H9 (cell line): ENCODE measurements at regions not wholly inside any gene's neighbourhood (a gene's known extent, or its start where the extent isn't known, plus 50 kb on each side); places are given as distances from the start of the nearest gene placed in this dataset.

Experiments used
- DNase-seq: peaks from one replicate; pipeline ENCODE4 v3.0.0-alpha.2; 2017
- H2AFZ ChIP-seq: one replicate; pipeline ENCODE4 v1.6.1; 2013; ENCODE audit warnings: mild to moderate bottlenecking, low read length, control low read depth, moderate library complexity
- H2AK5ac ChIP-seq: 2 replicates; pipeline ENCODE4 v1.6.1; 2013; ENCODE audit warnings: low read length, control low read depth, mixed read lengths; ENCODE audit not compliant: insufficient read length
- H2BK120ac ChIP-seq: one replicate; pipeline ENCODE4 v1.6.1; 2013; ENCODE audit warnings: low read depth, mild to moderate bottlenecking, low read length, control low read depth, inconsistent platforms; ENCODE audit not compliant: poor library complexity, severe bottlenecking
- H2BK12ac ChIP-seq: 2 replicates; pipeline ENCODE4 v1.6.1; 2013; ENCODE audit warnings: low read length, control low read depth, mixed read lengths, low read depth; ENCODE audit not compliant: insufficient read length
- H2BK15ac ChIP-seq: 2 replicates; pipeline ENCODE4 v1.6.1; 2013; ENCODE audit warnings: low read depth, low read length, control low read depth
- H2BK20ac ChIP-seq: one replicate; pipeline ENCODE4 v1.6.1; 2013; ENCODE audit warnings: low read depth, mild to moderate bottlenecking, low read length, control low read depth, inconsistent platforms; ENCODE audit not compliant: poor library complexity, severe bottlenecking
- H2BK5ac ChIP-seq: 2 replicates; pipeline ENCODE4 v1.6.1; 2013; ENCODE audit warnings: low read length, control low read depth, mixed read lengths; ENCODE audit not compliant: insufficient read length
- H3K14ac ChIP-seq: 2 replicates; pipeline ENCODE4 v1.6.1; 2013; ENCODE audit warnings: low read length, control low read depth; ENCODE audit not compliant: insufficient read depth
- H3K18ac ChIP-seq: 2 replicates; pipeline ENCODE4 v1.6.1; 2013; ENCODE audit warnings: low read depth, mild to moderate bottlenecking, mixed read lengths, low read length, control low read depth; ENCODE audit not compliant: insufficient read length
- H3K23ac ChIP-seq: 2 replicates; pipeline ENCODE4 v1.6.1; 2013; ENCODE audit warnings: low read length, control low read depth, mixed read lengths, low read depth; ENCODE audit not compliant: insufficient read length
- H3K23me2 ChIP-seq: 2 replicates; pipeline ENCODE4 v1.6.1; 2013; ENCODE audit warnings: low read depth, mild to moderate bottlenecking, mixed read lengths, low read length, control low read depth; ENCODE audit not compliant: insufficient read length, poor library complexity, severe bottlenecking
- H3K27ac ChIP-seq: 2 replicates; pipeline ENCODE4 v1.5.1; 2013; ENCODE audit warnings: low read length, control low read depth, mixed read lengths, low read depth; ENCODE audit not compliant: insufficient read length
- H3K27me3 ChIP-seq: 2 replicates; pipeline ENCODE4 v1.6.1; 2013; ENCODE audit warnings: low read length, control low read depth, inconsistent platforms; ENCODE audit not compliant: insufficient read depth
- H3K4ac ChIP-seq: 2 replicates; pipeline ENCODE4 v1.6.1; 2013; ENCODE audit warnings: low read depth, mild to moderate bottlenecking, control low read depth, inconsistent platforms, low read length, moderate library complexity
- H3K4me1 ChIP-seq: 2 replicates; pipeline ENCODE4 v1.6.1; 2013; ENCODE audit warnings: low read length, control low read depth, inconsistent platforms; ENCODE audit not compliant: insufficient read depth
- H3K4me2 ChIP-seq: 2 replicates; pipeline ENCODE4 v1.6.1; 2013; ENCODE audit warnings: low read length, control low read depth, mixed read lengths; ENCODE audit not compliant: insufficient read length, insufficient read depth
- H3K56ac ChIP-seq: 2 replicates; pipeline ENCODE4 v1.6.1; 2013; ENCODE audit warnings: low read depth, mild to moderate bottlenecking, mixed read lengths, low read length, control low read depth; ENCODE audit not compliant: insufficient read length
- H3K79me1 ChIP-seq: 2 replicates; pipeline ENCODE4 v1.6.1; 2013; ENCODE audit warnings: low read depth, mild to moderate bottlenecking, moderate library complexity, low read length, control low read depth, inconsistent platforms; ENCODE audit not compliant: insufficient read depth, poor library complexity, severe bottlenecking
- H3K79me2 ChIP-seq: 2 replicates; pipeline ENCODE4 v1.6.1; 2013; ENCODE audit warnings: low read length, control low read depth, inconsistent platforms; ENCODE audit not compliant: insufficient read depth
- H3K9ac ChIP-seq: 2 replicates; pipeline ENCODE4 v1.6.1; 2013; ENCODE audit warnings: low read length, control low read depth, mixed read lengths; ENCODE audit not compliant: insufficient read length; ENCODE audit errors: extremely low read depth
- H3K9me3 ChIP-seq: one replicate; pipeline ENCODE4 v1.6.1; 2013; ENCODE audit warnings: low read depth, low read length, inconsistent platforms; ENCODE audit not compliant: control insufficient read depth
- H3T11ph ChIP-seq: one replicate; pipeline ENCODE4 v1.6.1; 2013; ENCODE audit warnings: mild to moderate bottlenecking, low read length, control low read depth, inconsistent platforms
- H4K20me1 ChIP-seq: one replicate; pipeline ENCODE4 v1.6.1; 2013; ENCODE audit not compliant: control insufficient read depth, insufficient read length, insufficient read depth
- H4K5ac ChIP-seq: 2 replicates; pipeline ENCODE4 v1.6.1; 2013; ENCODE audit warnings: low read depth, mild to moderate bottlenecking, mixed read lengths, low read length, control low read depth; ENCODE audit not compliant: insufficient read length
- H4K8ac ChIP-seq: replicated peaks from 2 replicates; pipeline ENCODE4 v1.6.1; 2013; ENCODE audit warnings: low read length, control low read depth, mixed read lengths, low read depth; ENCODE audit not compliant: insufficient read length
- H4K91ac ChIP-seq: 2 replicates; pipeline ENCODE4 v1.6.1; 2013; ENCODE audit warnings: low read depth, mild to moderate bottlenecking, moderate library complexity, mixed read lengths, low read length, control low read depth; ENCODE audit not compliant: insufficient read length
- H3K27ac Mint-ChIP-seq, 3 experiments: 2 replicates in 2 of 3; 3 replicates in 1 of 3; pipeline ENCODE4 v1.8.0; 2020 to 2021; ENCODE audit warnings: mixed read lengths in 3 of 3, mild to moderate bottlenecking in 1 of 3, moderate library complexity in 1 of 3
- H3K27me3 Mint-ChIP-seq: 2 replicates; pipeline ENCODE4 v1.8.0; 2021; ENCODE audit warnings: low read depth, mild to moderate bottlenecking, moderate library complexity, mixed read lengths
- H3K36me3 Mint-ChIP-seq, 3 experiments: 2 replicates in 2 of 3; 3 replicates in 1 of 3; pipeline ENCODE4 v1.8.0; 2020 to 2021; ENCODE audit warnings: low read depth in 3 of 3, mixed read lengths in 3 of 3; ENCODE audit not compliant: insufficient read depth in 1 of 3
- H3K4me1 Mint-ChIP-seq, 2 experiments: 2 replicates each; pipeline ENCODE4 v1.8.0; 2020; ENCODE audit warnings: mixed read lengths in 2 of 2
- H3K4me3 Mint-ChIP-seq, 2 experiments: 2 replicates in 1 of 2; 3 replicates in 1 of 2; pipeline ENCODE4 v1.8.0; 2020 to 2021; ENCODE audit warnings: mild to moderate bottlenecking in 2 of 2, mixed read lengths in 2 of 2, moderate library complexity in 1 of 2
- H3K9me3 Mint-ChIP-seq, 2 experiments: 2 replicates in 1 of 2; 3 replicates in 1 of 2; pipeline ENCODE4 v1.8.0; 2020; ENCODE audit warnings: mild to moderate bottlenecking in 2 of 2, mixed read lengths in 2 of 2, moderate library complexity in 1 of 2
- TF ChIP-seq, protein P1 (sequence below): fragments of 200-600 bp; sonication (generic); conservative IDR thresholded peaks from 3 replicates; pipeline ENCODE4 v1.8.0; 2021; ENCODE audit warnings: antibody characterized with exemption, mild to moderate bottlenecking

DNA sequence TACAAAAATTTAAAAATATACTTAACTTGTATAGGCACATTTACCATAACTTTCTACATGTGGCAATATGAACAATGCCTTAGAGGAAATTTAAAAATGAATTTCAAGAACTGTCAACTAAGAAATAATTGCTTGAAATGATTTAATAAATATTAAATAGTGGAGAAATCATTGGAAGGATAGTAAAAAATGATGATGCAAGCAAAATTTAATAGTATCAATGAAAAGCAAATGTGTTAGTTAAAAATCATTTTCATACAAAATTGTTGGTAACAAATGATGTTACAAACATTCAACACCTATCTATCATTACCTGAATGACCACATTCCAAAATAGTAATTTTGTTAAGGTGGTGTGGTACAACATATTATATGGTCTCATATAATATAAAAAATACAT is 331.0 kb downstream of the HAO1 start:
- H3K4me1 ChIP-seq = no peaks in the 10 kb centered on the region
- H3K23me2 ChIP-seq = no peaks in the 10 kb centered on the region

More for the DNA sequence above, 331.0 kb downstream of the HAO1 start:
- no peak overlapping the region for H3K23ac ChIP-seq
- H3K4me3 Mint-ChIP-seq = no peak overlapping the region
- no peaks in the 10 kb centered on the region for H3K27me3 ChIP-seq
- no peak overlapping the region for H2BK120ac ChIP-seq
- no peak overlapping the region for H2BK20ac ChIP-seq
- TF ChIP-seq, protein P1, sequence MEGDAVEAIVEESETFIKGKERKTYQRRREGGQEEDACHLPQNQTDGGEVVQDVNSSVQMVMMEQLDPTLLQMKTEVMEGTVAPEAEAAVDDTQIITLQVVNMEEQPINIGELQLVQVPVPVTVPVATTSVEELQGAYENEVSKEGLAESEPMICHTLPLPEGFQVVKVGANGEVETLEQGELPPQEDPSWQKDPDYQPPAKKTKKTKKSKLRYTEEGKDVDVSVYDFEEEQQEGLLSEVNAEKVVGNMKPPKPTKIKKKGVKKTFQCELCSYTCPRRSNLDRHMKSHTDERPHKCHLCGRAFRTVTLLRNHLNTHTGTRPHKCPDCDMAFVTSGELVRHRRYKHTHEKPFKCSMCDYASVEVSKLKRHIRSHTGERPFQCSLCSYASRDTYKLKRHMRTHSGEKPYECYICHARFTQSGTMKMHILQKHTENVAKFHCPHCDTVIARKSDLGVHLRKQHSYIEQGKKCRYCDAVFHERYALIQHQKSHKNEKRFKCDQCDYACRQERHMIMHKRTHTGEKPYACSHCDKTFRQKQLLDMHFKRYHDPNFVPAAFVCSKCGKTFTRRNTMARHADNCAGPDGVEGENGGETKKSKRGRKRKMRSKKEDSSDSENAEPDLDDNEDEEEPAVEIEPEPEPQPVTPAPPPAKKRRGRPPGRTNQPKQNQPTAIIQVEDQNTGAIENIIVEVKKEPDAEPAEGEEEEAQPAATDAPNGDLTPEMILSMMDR = no peak
- H3K18ac ChIP-seq = no peak overlapping the region
- no peak overlapping the region for H4K8ac ChIP-seq
- H3T11ph ChIP-seq = no peak overlapping the region
- H2AFZ ChIP-seq = no peak overlapping the region
- no peak overlapping the region for H4K5ac ChIP-seq
- H3K9ac ChIP-seq = no peak overlapping the region
- no peak overlapping the region for H3K4ac ChIP-seq
- H3K14ac ChIP-seq = no peak overlapping the region
- H3K27ac ChIP-seq = no peak overlapping the region
- no peak for DNase-seq
- H3K27ac Mint-ChIP-seq = no peak overlapping the region
- no peaks in the 10 kb centered on the region for H4K20me1 ChIP-seq
- no peak overlapping the region for H3K4me2 ChIP-seq
- no peak overlapping the region for H2BK5ac ChIP-seq
- no peak overlapping the region for H2BK15ac ChIP-seq
- H2AK5ac ChIP-seq = no peak overlapping the region
- no peaks in the 10 kb centered on the region for H3K36me3 Mint-ChIP-seq
- H3K79me1 ChIP-seq = no peaks in the 10 kb centered on the region
- H3K4me1 Mint-ChIP-seq = no peaks in the 10 kb centered on the region
- H3K56ac ChIP-seq = no peak overlapping the region
- no peaks in the 10 kb centered on the region; a peak in 1 of 5 replicates for H3K9me3 Mint-ChIP-seq
- no peak overlapping the region for H2BK12ac ChIP-seq
- H3K9me3 ChIP-seq = no peaks in the 10 kb centered on the region
- H3K79me2 ChIP-seq = no peaks in the 10 kb centered on the region
- H4K91ac ChIP-seq = no peak overlapping the region
- no peaks in the 10 kb centered on the region for H3K27me3 Mint-ChIP-seq
